Transverse colon (tissue), 4 donors: ENCODE measurements at regions not wholly inside any gene's neighbourhood (a gene's known extent, or its start where the extent isn't known, plus 50 kb on each side); places are given as distances from the start of the nearest gene placed in this dataset.

Experiments used
- EP300 ChIP-seq: sonication (generic); formaldehyde crosslinking; IDR thresholded peaks from one replicate; pipeline ENCODE4 v1.6.1; 2017; ENCODE audit warnings: antibody characterized with exemption, low read depth
- POLR2A ChIP-seq: fragments of 450-650 bp; IDR thresholded peaks from one replicate; pipeline ENCODE4 v1.6.1; 2016; ENCODE audit warnings: antibody characterized with exemption, mild to moderate bottlenecking, moderate library complexity
- POLR2AphosphoS5 ChIP-seq, 3 donors: sonication (generic); formaldehyde crosslinking; IDR thresholded peaks; one replicate each; pipeline ENCODE4 v1.6.1; 2016; ENCODE audit warnings: antibody characterized with exemption in 3 of 3
- TF ChIP-seq, protein P1 (sequence below), 5 experiments: fragments of 200-600 bp in 3 of 5; fragments of 450-650 bp in 2 of 5; sonication (generic) in 3 of 5; IDR thresholded peaks; 1 replicate in 2 of 5; 2 replicates in 3 of 5; pipeline ENCODE4 v1.5.1; 2016 to 2017; ENCODE audit warnings: antibody characterized with exemption in 5 of 5, inconsistent platforms in 3 of 5, mild to moderate bottlenecking in 2 of 5, moderate library complexity in 1 of 5

DNA sequence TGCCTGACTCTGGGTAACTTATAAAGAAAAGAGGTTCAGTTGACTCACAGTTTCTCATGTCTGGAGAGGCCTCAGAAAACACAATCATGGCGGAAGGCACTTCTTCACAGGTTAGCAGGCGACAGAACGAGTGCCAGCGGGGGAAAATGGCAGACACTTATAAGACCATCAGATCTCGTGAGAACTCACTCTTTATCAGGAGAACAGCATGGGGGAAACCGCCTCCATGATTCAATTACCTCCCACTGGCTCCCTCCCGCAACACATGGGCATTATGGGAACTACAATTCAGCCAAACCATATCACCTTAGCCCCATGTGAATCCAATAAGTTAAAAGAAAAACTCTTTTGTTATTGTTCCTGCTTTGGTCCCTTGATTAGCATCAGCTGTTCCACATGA is 725.2 kb downstream of the LRRIQ3 start:
- no peak for TF ChIP-seq POLR2A
- TF ChIP-seq, protein P1, sequence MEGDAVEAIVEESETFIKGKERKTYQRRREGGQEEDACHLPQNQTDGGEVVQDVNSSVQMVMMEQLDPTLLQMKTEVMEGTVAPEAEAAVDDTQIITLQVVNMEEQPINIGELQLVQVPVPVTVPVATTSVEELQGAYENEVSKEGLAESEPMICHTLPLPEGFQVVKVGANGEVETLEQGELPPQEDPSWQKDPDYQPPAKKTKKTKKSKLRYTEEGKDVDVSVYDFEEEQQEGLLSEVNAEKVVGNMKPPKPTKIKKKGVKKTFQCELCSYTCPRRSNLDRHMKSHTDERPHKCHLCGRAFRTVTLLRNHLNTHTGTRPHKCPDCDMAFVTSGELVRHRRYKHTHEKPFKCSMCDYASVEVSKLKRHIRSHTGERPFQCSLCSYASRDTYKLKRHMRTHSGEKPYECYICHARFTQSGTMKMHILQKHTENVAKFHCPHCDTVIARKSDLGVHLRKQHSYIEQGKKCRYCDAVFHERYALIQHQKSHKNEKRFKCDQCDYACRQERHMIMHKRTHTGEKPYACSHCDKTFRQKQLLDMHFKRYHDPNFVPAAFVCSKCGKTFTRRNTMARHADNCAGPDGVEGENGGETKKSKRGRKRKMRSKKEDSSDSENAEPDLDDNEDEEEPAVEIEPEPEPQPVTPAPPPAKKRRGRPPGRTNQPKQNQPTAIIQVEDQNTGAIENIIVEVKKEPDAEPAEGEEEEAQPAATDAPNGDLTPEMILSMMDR (IDR thresholded peaks at IDR 0.05), result no peak
- TF ChIP-seq EP300, result no peak
- TF ChIP-seq POLR2AphosphoS5 (IDR thresholded peaks at IDR 0.05), result no peak
